Endothelial cell (in vitro differentiated cells): ENCODE measurements at regions not wholly inside any gene's neighbourhood (a gene's known extent, or its start where the extent isn't known, plus 50 kb on each side); places are given as distances from the start of the nearest gene placed in this dataset.

Experiments
- DNase-seq: peaks from one replicate; pipeline ENCODE4 v3.0.0; 2021; ENCODE audit warnings: low spot score
- H3K27ac Mint-ChIP-seq: one replicate; pipeline ENCODE4 v1.8.0; 2021; ENCODE audit warnings: mixed read lengths, inconsistent platforms; ENCODE audit not compliant: unreplicated experiment
- H3K27me3 Mint-ChIP-seq: one replicate; pipeline ENCODE4 v1.8.0; 2021; ENCODE audit warnings: mild to moderate bottlenecking, moderate library complexity, mixed read lengths, inconsistent platforms; ENCODE audit not compliant: unreplicated experiment
- H3K36me3 Mint-ChIP-seq: one replicate; pipeline ENCODE4 v1.8.0; 2021; ENCODE audit warnings: mild to moderate bottlenecking, low read depth, mixed read lengths, inconsistent platforms; ENCODE audit not compliant: unreplicated experiment
- H3K4me1 Mint-ChIP-seq: one replicate; pipeline ENCODE4 v1.8.0; 2021; ENCODE audit warnings: mild to moderate bottlenecking, mixed read lengths, inconsistent platforms; ENCODE audit not compliant: unreplicated experiment
- H3K4me3 Mint-ChIP-seq: one replicate; pipeline ENCODE4 v1.8.0; 2021; ENCODE audit warnings: mild to moderate bottlenecking, mixed read lengths, inconsistent platforms; ENCODE audit not compliant: unreplicated experiment
- H3K9me3 Mint-ChIP-seq: one replicate; pipeline ENCODE4 v1.8.0; 2021; ENCODE audit warnings: mixed read lengths, inconsistent platforms; ENCODE audit not compliant: unreplicated experiment
- TF ChIP-seq, protein P1 (sequence below): fragments of 200-600 bp; sonication (generic); IDR thresholded peaks from one replicate; pipeline ENCODE4 v1.5.0; 2021; ENCODE audit warnings: antibody characterized with exemption; ENCODE audit not compliant: unreplicated experiment

DNA sequence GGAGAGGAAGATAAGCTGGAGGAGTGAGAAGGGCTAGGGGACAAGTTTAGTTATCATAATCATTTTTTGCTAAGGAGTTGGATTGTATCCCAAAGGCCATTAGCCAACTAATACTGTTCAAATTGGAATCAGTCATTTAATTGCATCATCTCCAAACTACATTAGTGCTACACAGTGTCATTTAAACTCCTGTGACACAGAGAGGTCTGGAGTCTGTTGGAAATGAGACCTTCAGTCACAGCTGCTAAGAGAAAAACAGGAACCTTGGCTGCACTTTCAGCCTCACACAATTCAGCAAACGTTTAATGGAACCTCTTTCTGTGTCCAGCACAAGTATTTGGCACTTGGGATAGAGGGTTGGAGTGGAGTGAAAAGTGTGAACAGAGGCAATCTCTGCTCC is 175.5 kb upstream of the MGAT5 start:
- H3K9me3 Mint-ChIP-seq = no peaks in the 10 kb centered on the region
- peaks cover 12% of the 10 kb centered on the region for H3K36me3 Mint-ChIP-seq
- no peak overlapping the region for H3K27ac Mint-ChIP-seq
- no peak overlapping the region for H3K4me3 Mint-ChIP-seq
- peaks cover 14% of the 10 kb centered on the region for H3K4me1 Mint-ChIP-seq
- no peaks in the 10 kb centered on the region for H3K27me3 Mint-ChIP-seq
- no peak for DNase-seq
- TF ChIP-seq, protein P1, sequence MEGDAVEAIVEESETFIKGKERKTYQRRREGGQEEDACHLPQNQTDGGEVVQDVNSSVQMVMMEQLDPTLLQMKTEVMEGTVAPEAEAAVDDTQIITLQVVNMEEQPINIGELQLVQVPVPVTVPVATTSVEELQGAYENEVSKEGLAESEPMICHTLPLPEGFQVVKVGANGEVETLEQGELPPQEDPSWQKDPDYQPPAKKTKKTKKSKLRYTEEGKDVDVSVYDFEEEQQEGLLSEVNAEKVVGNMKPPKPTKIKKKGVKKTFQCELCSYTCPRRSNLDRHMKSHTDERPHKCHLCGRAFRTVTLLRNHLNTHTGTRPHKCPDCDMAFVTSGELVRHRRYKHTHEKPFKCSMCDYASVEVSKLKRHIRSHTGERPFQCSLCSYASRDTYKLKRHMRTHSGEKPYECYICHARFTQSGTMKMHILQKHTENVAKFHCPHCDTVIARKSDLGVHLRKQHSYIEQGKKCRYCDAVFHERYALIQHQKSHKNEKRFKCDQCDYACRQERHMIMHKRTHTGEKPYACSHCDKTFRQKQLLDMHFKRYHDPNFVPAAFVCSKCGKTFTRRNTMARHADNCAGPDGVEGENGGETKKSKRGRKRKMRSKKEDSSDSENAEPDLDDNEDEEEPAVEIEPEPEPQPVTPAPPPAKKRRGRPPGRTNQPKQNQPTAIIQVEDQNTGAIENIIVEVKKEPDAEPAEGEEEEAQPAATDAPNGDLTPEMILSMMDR = no peak

DNA sequence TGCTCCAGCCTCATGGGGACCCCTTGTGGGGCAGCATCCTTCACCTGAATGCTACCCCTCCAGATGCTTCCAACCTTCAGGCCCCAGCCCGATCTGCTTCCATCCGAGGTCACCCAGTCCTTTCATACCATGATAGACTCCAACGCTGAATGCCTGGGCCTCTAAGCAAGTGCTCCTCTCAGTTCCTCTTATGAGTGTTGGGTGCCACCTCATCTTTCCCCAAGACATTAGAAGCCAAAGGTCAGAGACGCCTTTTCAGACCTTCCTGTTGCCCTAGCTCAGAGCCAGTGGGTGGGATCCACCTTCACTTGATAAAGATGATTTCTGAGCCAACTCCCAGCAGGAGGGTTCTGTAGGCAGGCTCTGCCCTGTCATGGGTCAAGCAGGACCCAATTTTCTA is 174.5 kb upstream of the MGAT5 start:
- Mint-ChIP-seq H3K9me3 (no peaks in the 10 kb centered on the region), H3K4me1 (peaks cover 14% of the 10 kb centered on the region), H3K36me3 (peaks cover 12% of the 10 kb centered on the region), H3K27me3 (no peaks in the 10 kb centered on the region), H3K27ac (no peak overlapping the region), H3K4me3 (no peak overlapping the region)
- no peak for DNase-seq
- TF ChIP-seq, protein P1 = no peak

DNA sequence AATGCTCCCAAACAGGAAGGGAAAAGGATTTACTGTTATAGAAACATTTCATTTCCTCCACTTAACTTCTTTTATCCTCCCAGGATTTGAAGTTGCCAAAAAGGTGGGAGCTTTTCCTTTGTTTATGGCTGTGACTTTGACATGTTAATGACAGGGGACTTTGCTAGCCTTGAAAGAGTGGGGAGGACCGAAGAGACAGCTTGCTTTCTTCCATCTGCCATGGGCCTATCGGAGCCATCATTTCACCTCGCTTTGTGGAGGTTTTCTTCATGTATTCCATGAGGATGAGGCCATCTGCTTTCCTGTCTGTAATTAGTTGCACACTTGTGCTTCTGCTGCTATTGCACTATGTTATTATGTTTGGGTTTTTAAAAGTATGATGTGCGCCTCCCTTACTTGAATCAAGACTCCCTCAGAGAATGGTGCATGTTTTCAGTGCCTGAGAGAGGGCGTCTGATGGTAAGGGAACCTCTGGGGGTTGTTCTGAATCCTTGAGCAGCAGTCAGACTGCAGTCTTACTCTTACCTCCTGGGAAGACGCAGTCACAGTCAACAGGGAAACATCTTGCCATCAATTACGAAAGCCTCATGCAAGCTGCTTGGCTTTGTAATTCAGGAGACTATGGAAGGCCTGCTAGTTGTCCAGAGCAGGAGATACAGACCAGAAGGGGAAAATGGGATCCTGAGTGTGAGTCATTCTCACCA is 173.3 kb upstream of the MGAT5 start:
- peaks cover 12% of the 10 kb centered on the region for H3K36me3 Mint-ChIP-seq
- no peak for DNase-seq
- TF ChIP-seq, protein P1 = no peak
- peaks cover 14% of the 10 kb centered on the region for H3K4me1 Mint-ChIP-seq
- no peaks in the 10 kb centered on the region for H3K9me3 Mint-ChIP-seq
- H3K27ac Mint-ChIP-seq = no peak overlapping the region
- H3K27me3 Mint-ChIP-seq = no peaks in the 10 kb centered on the region
- no peak overlapping the region for H3K4me3 Mint-ChIP-seq

DNA sequence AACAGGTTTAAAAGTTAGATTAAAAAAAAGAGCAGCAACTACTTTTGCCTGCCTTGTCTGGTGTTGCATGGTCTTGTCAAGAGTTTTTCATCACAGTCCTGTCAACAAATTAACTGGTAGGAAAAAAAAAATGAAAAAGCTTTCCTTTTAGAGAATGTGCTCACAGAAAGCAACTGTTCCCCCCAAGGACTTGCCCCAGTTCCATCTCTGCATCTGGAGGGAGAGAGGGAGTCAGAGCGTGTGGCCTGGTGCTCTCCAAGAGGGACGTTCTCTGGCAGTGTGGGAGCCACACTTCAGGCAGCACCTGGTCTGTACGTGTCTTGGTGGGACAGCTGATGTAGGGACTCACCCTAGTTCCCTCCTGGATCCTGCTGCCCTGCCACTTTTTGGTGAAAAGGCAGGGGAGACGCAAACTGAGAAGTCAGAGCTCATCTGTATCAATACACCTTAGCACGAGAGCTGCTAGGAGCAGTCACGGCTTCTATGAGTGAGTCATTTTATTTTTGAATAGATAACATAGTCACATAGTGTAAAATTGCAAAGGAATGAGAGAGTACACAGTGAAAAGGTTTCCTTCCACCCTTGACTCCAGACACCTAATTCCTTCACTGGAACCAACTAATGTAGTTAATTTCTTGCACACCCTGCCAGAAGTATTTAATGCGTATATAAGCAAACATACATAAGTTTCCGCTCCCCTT is 172.5 kb upstream of the MGAT5 start:
- H3K36me3 Mint-ChIP-seq = peaks cover 8% of the 10 kb centered on the region
- no peak overlapping the region for H3K27ac Mint-ChIP-seq
- H3K9me3 Mint-ChIP-seq = no peaks in the 10 kb centered on the region
- H3K4me1 Mint-ChIP-seq = peaks cover 14% of the 10 kb centered on the region
- H3K4me3 Mint-ChIP-seq = no peak overlapping the region
- no peaks in the 10 kb centered on the region for H3K27me3 Mint-ChIP-seq
- TF ChIP-seq, protein P1 = no peak
- DNase-seq = no peak

DNA sequence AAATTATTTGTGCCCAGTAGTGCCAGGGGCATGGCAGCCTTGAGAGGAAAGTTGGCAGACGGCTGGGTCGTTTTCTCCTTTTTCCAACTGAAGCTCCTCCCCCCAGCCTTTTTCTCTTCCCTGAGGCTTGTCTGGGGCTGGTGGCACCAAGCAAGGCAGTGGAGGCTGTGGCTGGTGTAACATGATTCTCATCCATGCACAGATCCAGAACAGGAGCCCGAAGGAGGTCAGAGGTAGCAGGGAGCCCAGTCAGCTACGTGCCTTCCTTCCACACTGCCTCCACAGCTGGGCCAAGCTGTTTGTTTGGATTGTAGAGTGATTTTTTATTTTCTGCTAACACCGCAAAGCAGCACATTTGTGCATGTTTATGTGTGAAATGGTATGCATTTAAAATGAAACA is 170.3 kb upstream of the MGAT5 start:
- Mint-ChIP-seq H3K27ac (no peak overlapping the region), H3K9me3 (no peaks in the 10 kb centered on the region), H3K36me3 (no peaks in the 10 kb centered on the region), H3K4me1 (peaks cover 14% of the 10 kb centered on the region), H3K4me3 (no peak overlapping the region), H3K27me3 (no peaks in the 10 kb centered on the region)
- TF ChIP-seq, protein P1 = no peak
- no peak for DNase-seq
